GM18502 (cell line): ENCODE measurements at regions not wholly inside any gene's neighbourhood (a gene's known extent, or its start where the extent isn't known, plus 50 kb on each side); places are given as distances from the start of the nearest gene placed in this dataset.
A peak's percentile ranks its signal among the peaks of the same experiment; 100 is the strongest.
"Not testable (repeated sequence)": the region's sequence is repeated elsewhere in the genome, so short reads cannot be mapped to it uniquely, and the experiment has no call there.

ENCODE experiments used
- ATAC-seq: cut with Tn5 transposase; IDR thresholded peaks from one replicate; pipeline ENCODE4 v1.9.1; 2021; ENCODE audit warnings: mild to moderate bottlenecking; ENCODE audit not compliant: unreplicated experiment, poor library complexity

- ATAC-seq, result no peak
Observed at GRCh38 chr7:85292908-85293576, 106.2 kb upstream of the SEMA3D start.

GRCh38 chr7:85290269-85290668 is 103.4 kb upstream of the SEMA3D start:
- ATAC-seq, result no peak

DNA sequence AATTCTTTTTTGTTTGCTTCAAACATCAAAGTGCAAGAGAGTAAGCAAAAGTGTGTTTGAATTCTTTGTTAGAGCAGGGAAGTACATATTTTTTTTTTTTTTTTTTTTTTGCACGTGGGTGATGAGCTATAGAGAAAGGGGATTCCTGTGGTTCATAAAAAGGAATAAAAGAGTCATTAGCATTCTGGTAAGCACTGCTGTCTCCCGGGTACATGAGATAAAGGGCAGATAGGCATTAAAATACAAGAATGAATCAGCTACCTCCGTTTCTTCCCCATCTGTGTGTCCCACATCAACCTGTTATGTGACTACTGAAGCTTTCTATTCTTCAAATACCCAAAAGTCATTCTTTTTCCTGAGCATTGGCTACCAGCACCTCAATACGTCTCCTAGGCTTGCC is 102.4 kb upstream of the SEMA3D start:
- ATAC-seq, result peak; percentile 54

- no peak for ATAC-seq
Observed at GRCh38 chr7:85287106-85287825, 100.4 kb upstream of the SEMA3D start.

- ATAC-seq, result no peak
Observed at GRCh38 chr7:85286446-85286845, 99.6 kb upstream of the SEMA3D start.

DNA sequence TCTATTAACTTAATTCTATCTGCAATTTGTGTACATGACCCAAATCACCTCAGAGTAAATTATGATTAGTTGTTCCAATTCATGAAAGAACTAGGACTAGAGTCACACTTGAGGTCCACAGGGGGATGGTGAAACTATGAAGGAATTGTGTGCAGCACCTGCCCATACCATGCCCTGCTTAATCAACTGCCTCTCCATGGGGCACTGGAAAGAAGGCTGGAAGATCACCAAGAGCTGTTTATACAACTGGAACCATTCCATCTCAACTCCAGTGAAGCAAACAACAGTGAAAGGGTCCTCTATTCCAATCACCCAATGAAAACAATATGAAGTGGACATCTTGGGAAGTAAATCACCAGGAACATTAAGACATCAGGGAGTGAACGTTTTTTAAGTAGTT is 98.7 kb upstream of the SEMA3D start:
- no peak for ATAC-seq

GRCh38 chr7:85275204-85275603 is 88.3 kb upstream of the SEMA3D start:
- no peak for ATAC-seq

GRCh38 chr7:85274454-85274853 is 87.6 kb upstream of the SEMA3D start:
- ATAC-seq, result no peak

- ATAC-seq, result no peak
Observed at GRCh38 chr7:85262891-85263290, 76.0 kb upstream of the SEMA3D start.

- no peak for ATAC-seq
Observed at GRCh38 chr7:85261336-85261735, 74.5 kb upstream of the SEMA3D start.

- not testable (repeated sequence) for ATAC-seq
Observed at GRCh38 chr7:85249787-85250186, 62.9 kb upstream of the SEMA3D start.

DNA sequence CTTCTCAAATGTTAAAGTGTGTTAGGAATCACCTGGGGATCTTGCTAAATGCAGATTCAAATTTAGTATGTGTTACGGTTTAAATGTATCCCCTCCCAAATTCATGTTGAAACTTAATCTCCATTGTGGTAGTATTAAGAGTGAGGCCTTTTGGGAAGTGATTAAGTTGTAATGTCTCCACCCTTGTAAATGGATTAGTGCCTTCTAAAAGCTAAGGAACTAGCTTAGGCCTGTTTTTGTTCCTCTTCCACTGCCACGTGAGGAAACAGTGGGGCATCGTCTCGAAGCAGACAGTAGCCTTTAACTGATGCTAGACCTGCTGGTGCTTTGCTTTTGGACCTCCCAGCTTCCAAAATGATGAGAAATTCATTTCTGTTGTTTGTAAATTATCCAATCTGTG is 52.3 kb upstream of the SEMA3D start:
- ATAC-seq, result no peak

DNA sequence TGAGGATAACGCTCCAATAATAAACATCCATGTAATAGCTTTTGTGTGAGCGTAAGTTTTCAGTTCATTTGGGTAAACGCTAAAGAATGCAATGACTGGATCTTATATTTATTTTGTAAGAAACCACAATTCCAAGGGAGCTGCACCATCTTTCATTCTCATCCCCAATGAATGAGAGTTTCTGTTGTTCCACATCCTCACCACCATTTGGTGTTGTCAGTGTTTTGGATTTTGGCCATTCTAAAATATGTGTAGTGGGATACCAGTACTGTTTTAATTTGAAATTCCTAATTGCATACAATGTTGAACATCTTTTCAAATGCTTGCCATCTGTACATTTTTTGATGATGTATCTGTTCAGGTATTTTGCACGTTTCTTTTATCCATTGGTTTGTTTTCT is 50.9 kb upstream of the SEMA3D start:
- ATAC-seq, result no peak
